Spleen (tissue), 11 donors: ENCODE measurements at regions not wholly inside any gene's neighbourhood (a gene's known extent, or its start where the extent isn't known, plus 50 kb on each side); places are given as distances from the start of the nearest gene placed in this dataset.

ENCODE experiments used
- DNase-seq: peaks from one replicate; pipeline ENCODE4 v3.0.0-alpha.2; 2020
- H3K27ac ChIP-seq, 8 donors: fragments of 200-600 bp; sonication (generic) in 7 of 8; 1 replicate in 4 of 8; 2 replicates in 4 of 8; pipeline versions ENCODE4 v1.5.0 to v1.8.0; 2016 to 2021; ENCODE audit warnings: inconsistent platforms in 4 of 8, mild to moderate bottlenecking in 4 of 8, moderate library complexity in 1 of 8
- H3K27me3 ChIP-seq, 7 donors: fragments of 200-600 bp; sonication (generic) in 6 of 7; replicated peaks in 1 of 7; 1 replicate in 4 of 7; 2 replicates in 3 of 7; pipeline versions ENCODE4 v1.5.0 to v1.8.0; 2016 to 2021; ENCODE audit warnings: inconsistent platforms in 3 of 7, mild to moderate bottlenecking in 1 of 7
- H3K36me3 ChIP-seq, 6 donors: fragments of 200-600 bp; sonication (generic) in 5 of 6; 1 replicate in 4 of 6; 2 replicates in 2 of 6; pipeline versions ENCODE4 v1.5.0 to v1.8.0; 2016 to 2021; ENCODE audit warnings: inconsistent platforms in 2 of 6
- H3K4me1 ChIP-seq, 6 donors: fragments of 200-600 bp; sonication (generic) in 5 of 6; 1 replicate in 3 of 6; 2 replicates in 3 of 6; pipeline versions ENCODE4 v1.5.0 to v1.8.0; 2016 to 2021; ENCODE audit warnings: inconsistent platforms in 3 of 6
- H3K4me3 ChIP-seq, 8 donors: fragments of 200-600 bp; sonication (generic) in 7 of 8; 1 replicate in 4 of 8; 2 replicates in 4 of 8; pipeline versions ENCODE4 v1.5.0 to v1.8.0; 2016 to 2021; ENCODE audit warnings: inconsistent platforms in 4 of 8, mild to moderate bottlenecking in 4 of 8, moderate library complexity in 2 of 8
- H3K9me3 ChIP-seq, 8 donors: fragments of 200-600 bp; sonication (generic) in 7 of 8; 1 replicate in 4 of 8; 2 replicates in 4 of 8; pipeline versions ENCODE4 v1.5.0 to v1.8.0; 2016 to 2021; ENCODE audit warnings: inconsistent platforms in 4 of 8
- CTCF ChIP-seq, 11 experiments: fragments of 200-600 bp in 7 of 11; fragments of 450-650 bp in 4 of 11; sonication (generic) in 4 of 11; IDR thresholded peaks in 8 of 11; conservative IDR thresholded peaks in 3 of 11; 1 replicate in 7 of 11; 2 replicates in 4 of 11; pipeline versions ENCODE4 v1.4.0 to v1.8.0; 2016 to 2021; ENCODE audit warnings: antibody characterized with exemption in 11 of 11, inconsistent platforms in 4 of 11, mild to moderate bottlenecking in 1 of 11
- POLR2A ChIP-seq, 3 donors: fragments of 450-650 bp; IDR thresholded peaks; one replicate each; pipeline ENCODE4 v1.5.1; 2017; ENCODE audit warnings: antibody characterized with exemption in 3 of 3, mild to moderate bottlenecking in 1 of 3
- POLR2AphosphoS5 ChIP-seq, 3 donors: sonication (generic); formaldehyde crosslinking; IDR thresholded peaks; one replicate each; pipeline ENCODE4 v1.5.1; 2017; ENCODE audit warnings: antibody characterized with exemption in 3 of 3
- WGBS, 5 donors: extraction: QIAGEN DNeasy Blood & Tissue Kit in 3 of 5; methylation state at CpG; one replicate each; pipeline versions ENCODE4 v1.1.5 to v1.1.7; 2013 to 2018; 5-methylcytosine and 5-hydroxymethylcytosine counted together
- intact Hi-C: fragments of 100-400 bp; cut with DNase I; formaldehyde crosslinking; loops from one replicate; pipeline ENCODE4 v1.15.0; 2023; ENCODE audit warnings: low total_unique reads
- donor health status: healthy with polysubstance abuse.
- donor health status: DM: no; HTN: no; CAD: no; lungs with moderate emphysema.
- donor health status: DM: no; HTN: no; CAD: no.
- donor health status: Bipolar disorder and iron deficiency.
- donor health status: healthy.
- donor health status: DM: no; HTN: no; CAD: no.
- donor health status: DM: yes; HTN: yes; CAD: no.

- no peak overlapping the region for H3K27ac ChIP-seq
- no peak overlapping the region for H3K4me3 ChIP-seq
- no peaks in the 10 kb centered on the region for H3K27me3 ChIP-seq
- WGBS, 5 donors, result 76 to 84% (median 77%) methylated on average over 21 of the region's 21 CpGs
- peaks cover 6 to 33% (median 12%) of the 10 kb centered on the region in 6 donors for H3K4me1 ChIP-seq
- H3K9me3 ChIP-seq, result no peaks in the 10 kb centered on the region
- intact Hi-C loops, result no loop called here
- no peak for TF ChIP-seq POLR2AphosphoS5 (IDR thresholded peaks at IDR 0.05)
- peak; percentile 57 for DNase-seq
- no peaks in the 10 kb centered on the region for H3K36me3 ChIP-seq
These were observed 58.4 kb downstream of the RTL6 start for GRCh38 chr22:44439356-44440223.

- no peaks in the 10 kb centered on the region for H3K27me3 ChIP-seq
- H3K4me1 ChIP-seq, result peaks cover under 1 to 23% (median 4%) of the 10 kb centered on the region in 6 donors
- 84 to 95% (median 90%) methylated on average over 17 to 20 of the region's 20 CpGs for WGBS, 5 donors
- H3K9me3 ChIP-seq, result no peaks in the 10 kb centered on the region
- TF ChIP-seq POLR2AphosphoS5 (IDR thresholded peaks at IDR 0.05) (no peak), POLR2A (IDR thresholded peaks at IDR 0.05) (no peak), CTCF (IDR thresholded peaks at IDR 0.05 in 8 of 11, conservative IDR thresholded peaks at IDR 0.05 in 3 of 11) (no peak)
- H3K4me3 ChIP-seq, result no peak overlapping the region
- peak; percentile 66 for DNase-seq
- intact Hi-C loops, result no loop called here
- H3K36me3 ChIP-seq, result no peaks in the 10 kb centered on the region
- no peak overlapping the region for H3K27ac ChIP-seq
These were observed 59.4 kb downstream of the RTL6 start for GRCh38 chr22:44438481-44439131.

- no peak for DNase-seq
- 64 to 89% (median 70%) methylated on average over 12 to 14 of the region's 14 CpGs for WGBS, 5 donors
- no peaks in the 10 kb centered on the region for H3K9me3 ChIP-seq
These were observed 60.0 kb downstream of the RTL6 start for GRCh38 chr22:44438056-44438455.

More at GRCh38 chr22:44438056-44438455, 60.0 kb downstream of the RTL6 start:
- Histone ChIP-seq H3K27ac (no peak overlapping the region), H3K27me3 (no peaks in the 10 kb centered on the region), H3K36me3 (no peaks in the 10 kb centered on the region), H3K4me3 (no peak overlapping the region), H3K4me1 (peaks cover 0 to 17% (median under 1%) of the 10 kb centered on the region in 6 donors)
- TF ChIP-seq POLR2A (IDR thresholded peaks at IDR 0.05) (no peak), CTCF (IDR thresholded peaks at IDR 0.05 in 8 of 11, conservative IDR thresholded peaks at IDR 0.05 in 3 of 11) (peak in 2 of 11 experiments; percentile 16 to 29)
- intact Hi-C loops, result no loop called here
